Karpas-422 (cell line): ENCODE measurements at regions not wholly inside any gene's neighbourhood (a gene's known extent, or its start where the extent isn't known, plus 50 kb on each side); places are given as distances from the start of the nearest gene placed in this dataset.

ENCODE experiments used
- DNase-seq: peaks from one replicate; pipeline ENCODE4 v3.0.0-alpha.2; 2015
- H2AFZ ChIP-seq: fragments of 200-600 bp; sonication (generic); 2 replicates; pipeline ENCODE4 v1.6.1; 2014; ENCODE audit warnings: antibody characterized with exemption, low read length, mixed read lengths
- H3K27ac ChIP-seq: fragments of 200-600 bp; sonication (generic); 2 replicates; pipeline ENCODE4 v1.5.1; 2014; ENCODE audit warnings: mild to moderate bottlenecking, low read length, moderate library complexity
- H3K27me3 ChIP-seq: fragments of 200-600 bp; sonication (generic); 2 replicates; pipeline ENCODE4 v1.6.1; 2014; ENCODE audit warnings: low read length, mixed read lengths
- H3K36me3 ChIP-seq: fragments of 200-600 bp; sonication (generic); 2 replicates; pipeline ENCODE4 v1.6.1; 2014; ENCODE audit warnings: low read length, mixed read lengths; ENCODE audit not compliant: insufficient read depth
- H3K4me1 ChIP-seq: fragments of 200-600 bp; sonication (generic); 2 replicates; pipeline ENCODE4 v1.6.1; 2014; ENCODE audit warnings: mild to moderate bottlenecking, low read length, mixed read lengths
- H3K4me2 ChIP-seq: fragments of 200-600 bp; sonication (generic); 2 replicates; pipeline ENCODE4 v1.6.1; 2014; ENCODE audit warnings: low read length, low read depth, mild to moderate bottlenecking; ENCODE audit not compliant: poor library complexity, severe bottlenecking
- H3K4me3 ChIP-seq: fragments of 200-600 bp; sonication (generic); 2 replicates; pipeline ENCODE4 v1.5.1; 2014; ENCODE audit warnings: mild to moderate bottlenecking, antibody characterized with exemption, low read length, mixed read lengths
- H3K79me2 ChIP-seq: fragments of 200-600 bp; sonication (generic); 2 replicates; pipeline ENCODE4 v1.6.1; 2014; ENCODE audit warnings: mild to moderate bottlenecking, low read length, mixed read lengths
- H3K9ac ChIP-seq: fragments of 200-600 bp; sonication (generic); 2 replicates; pipeline ENCODE4 v1.6.0; 2014; ENCODE audit warnings: low read length
- H3K9me2 ChIP-seq: fragments of 200-600 bp; sonication (generic), shearing (Covaris generic); replicated peaks from 2 replicates; pipeline ENCODE4 v1.6.0; 2014; ENCODE audit warnings: mild to moderate bottlenecking, low read length, moderate library complexity; ENCODE audit not compliant: insufficient read depth
- H3K9me3 ChIP-seq: fragments of 300-700, 200-600 bp; sonication (generic); 2 replicates; pipeline ENCODE4 v1.6.1; 2014; ENCODE audit warnings: low read length, mixed read lengths
- H4K20me1 ChIP-seq: fragments of 200-600 bp; sonication (generic); 2 replicates; pipeline ENCODE4 v1.6.1; 2014; ENCODE audit warnings: mild to moderate bottlenecking, antibody characterized with exemption, low read length, low read depth; ENCODE audit not compliant: insufficient read depth

DNA sequence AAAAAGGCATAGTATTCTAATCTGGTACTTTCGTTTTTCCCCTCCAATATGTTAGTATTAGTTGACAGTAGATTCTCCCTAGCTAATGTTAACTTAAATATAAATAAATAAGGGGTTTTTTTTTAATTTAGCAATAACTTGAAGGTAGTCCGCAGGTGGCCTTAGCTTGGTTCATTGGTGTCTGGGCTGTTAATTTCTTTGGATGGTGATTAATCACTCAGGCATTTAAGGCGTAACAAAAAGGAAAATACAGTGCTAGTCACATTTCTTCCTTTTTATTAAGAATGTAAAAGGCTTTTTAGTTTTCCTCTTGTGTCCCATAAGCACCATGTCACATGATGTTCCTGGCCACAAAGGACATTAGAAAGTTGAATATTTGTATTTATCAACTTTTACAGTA, 161.0 kb upstream of the POT1 start:
- no peak for DNase-seq
- no peak overlapping the region for H3K4me2 ChIP-seq
- H3K9ac ChIP-seq, result no peak overlapping the region
- H3K9me2 ChIP-seq, result no peaks in the 10 kb centered on the region
- H3K4me3 ChIP-seq, result no peak overlapping the region
- H2AFZ ChIP-seq, result no peak overlapping the region
- H4K20me1 ChIP-seq, result no peaks in the 10 kb centered on the region
- H3K27ac ChIP-seq, result no peak overlapping the region
- no peaks in the 10 kb centered on the region for H3K27me3 ChIP-seq
- H3K79me2 ChIP-seq, result no peaks in the 10 kb centered on the region
- H3K36me3 ChIP-seq, result no peaks in the 10 kb centered on the region
- no peaks in the 10 kb centered on the region for H3K4me1 ChIP-seq
- H3K9me3 ChIP-seq, result no peaks in the 10 kb centered on the region; the same call in 1 of the 2 replicates

DNA sequence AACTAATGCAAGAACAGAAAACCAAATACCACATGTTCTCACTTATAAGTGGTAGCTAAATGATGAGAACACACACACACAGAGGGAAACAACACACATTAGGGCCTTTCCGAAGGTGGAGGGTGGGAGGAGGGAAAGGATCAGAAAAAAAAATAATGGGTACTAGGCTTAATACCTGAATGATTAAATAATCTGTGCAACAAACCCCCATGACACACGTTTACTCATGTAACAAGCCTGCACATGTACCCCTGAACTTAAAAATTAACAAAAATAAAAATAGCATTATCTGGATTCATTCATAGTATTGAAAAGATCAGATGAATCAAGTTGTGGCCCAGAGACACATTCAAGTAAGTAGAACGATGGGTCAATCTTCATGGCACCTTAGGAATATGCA, 159.5 kb upstream of the POT1 start:
- no peak for DNase-seq
- Histone ChIP-seq H3K9me3 (no peaks in the 10 kb centered on the region; the same call in 1 of the 2 replicates), H3K27ac (no peak overlapping the region), H3K4me3 (no peak overlapping the region), H3K9me2 (no peaks in the 10 kb centered on the region), H3K4me1 (no peaks in the 10 kb centered on the region), H3K27me3 (no peaks in the 10 kb centered on the region), H3K4me2 (no peak overlapping the region), H2AFZ (no peak overlapping the region), H3K9ac (no peak overlapping the region), H4K20me1 (no peaks in the 10 kb centered on the region), H3K79me2 (no peaks in the 10 kb centered on the region), H3K36me3 (no peaks in the 10 kb centered on the region)

DNA sequence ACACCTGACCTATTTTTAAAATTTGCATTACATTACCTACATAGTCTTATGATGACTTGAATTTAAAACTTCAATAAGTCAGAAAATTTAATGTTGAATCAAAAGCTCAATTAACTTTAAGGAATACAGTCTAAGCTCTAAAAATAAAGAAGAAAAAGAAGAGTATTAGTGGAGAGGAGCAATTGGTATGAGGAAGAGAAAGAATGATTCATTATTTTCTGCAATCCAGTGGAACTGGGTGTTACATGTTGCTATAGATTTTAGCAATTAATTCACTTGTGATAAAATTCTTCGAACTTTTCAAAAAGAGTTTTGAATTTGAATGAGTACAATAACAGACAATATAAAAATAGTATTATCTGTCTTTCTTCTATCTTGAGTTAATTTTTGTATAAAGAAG, 158.9 kb upstream of the POT1 start:
- H3K9me3 ChIP-seq, result no peaks in the 10 kb centered on the region; the same call in 1 of the 2 replicates
- no peaks in the 10 kb centered on the region for H3K79me2 ChIP-seq
- no peak overlapping the region for H2AFZ ChIP-seq
- no peaks in the 10 kb centered on the region for H3K9me2 ChIP-seq
- H3K27ac ChIP-seq, result no peak overlapping the region
- H3K36me3 ChIP-seq, result no peaks in the 10 kb centered on the region
- no peaks in the 10 kb centered on the region for H4K20me1 ChIP-seq
- no peak overlapping the region for H3K9ac ChIP-seq
- H3K27me3 ChIP-seq, result no peaks in the 10 kb centered on the region
- no peak for DNase-seq
- H3K4me2 ChIP-seq, result no peak overlapping the region
- no peak overlapping the region for H3K4me3 ChIP-seq
- H3K4me1 ChIP-seq, result no peaks in the 10 kb centered on the region

DNA sequence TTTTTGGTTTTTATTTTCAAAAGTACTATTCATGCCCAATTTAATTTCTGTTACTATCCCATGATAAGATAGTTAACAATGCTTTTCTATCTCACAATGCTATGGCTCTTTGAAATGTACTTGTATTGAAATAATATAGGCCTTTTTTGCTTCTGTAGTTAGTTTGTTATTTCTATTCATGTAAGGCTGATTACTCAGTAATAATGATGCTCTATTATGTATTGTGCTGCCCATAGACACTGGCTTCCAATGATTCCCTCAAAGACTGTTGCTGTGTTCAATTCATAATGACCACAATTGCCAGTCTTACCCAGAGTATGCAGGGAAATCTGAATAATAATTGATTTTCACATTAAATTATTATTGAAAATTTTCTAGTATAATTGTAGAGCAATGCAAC, 155.5 kb upstream of the POT1 start:
- Histone ChIP-seq H3K4me1 (no peaks in the 10 kb centered on the region), H3K36me3 (no peaks in the 10 kb centered on the region), H3K4me3 (no peak overlapping the region), H4K20me1 (no peaks in the 10 kb centered on the region), H2AFZ (no peak overlapping the region), H3K4me2 (no peak overlapping the region), H3K9ac (no peak overlapping the region), H3K79me2 (no peaks in the 10 kb centered on the region), H3K27ac (no peak overlapping the region), H3K27me3 (no peaks in the 10 kb centered on the region), H3K9me2 (no peaks in the 10 kb centered on the region), H3K9me3 (no peaks in the 10 kb centered on the region; the same call in 1 of the 2 replicates)
- DNase-seq, result no peak

DNA sequence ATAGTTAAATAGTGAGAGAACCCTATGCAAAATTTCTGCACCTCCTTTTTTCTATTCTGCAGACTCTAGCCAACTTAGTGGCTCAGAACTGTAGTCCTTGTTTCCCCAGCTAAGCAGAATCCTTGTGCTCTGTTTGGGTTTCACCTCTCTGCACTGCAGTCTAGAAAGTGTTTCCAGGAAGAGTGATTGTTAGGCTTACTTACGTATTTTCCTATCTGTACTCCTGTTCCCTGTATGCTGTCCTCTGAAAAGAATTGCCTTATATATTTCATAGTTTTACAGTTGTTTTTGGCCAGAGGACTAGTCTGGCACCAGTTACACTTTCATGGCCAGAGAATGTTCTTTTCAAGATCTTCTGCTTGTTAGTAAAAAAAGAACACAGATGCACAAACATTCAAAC, 154.6 kb upstream of the POT1 start:
- no peaks in the 10 kb centered on the region for H4K20me1 ChIP-seq
- no peaks in the 10 kb centered on the region for H3K27me3 ChIP-seq
- H3K9me2 ChIP-seq, result no peaks in the 10 kb centered on the region
- no peaks in the 10 kb centered on the region for H3K4me1 ChIP-seq
- no peaks in the 10 kb centered on the region for H3K79me2 ChIP-seq
- H3K4me2 ChIP-seq, result no peak overlapping the region
- no peak overlapping the region for H3K9ac ChIP-seq
- no peak overlapping the region for H3K4me3 ChIP-seq
- no peak for DNase-seq
- no peak overlapping the region for H2AFZ ChIP-seq
- H3K9me3 ChIP-seq, result no peaks in the 10 kb centered on the region; the same call in 1 of the 2 replicates
- no peak overlapping the region for H3K27ac ChIP-seq
- H3K36me3 ChIP-seq, result no peaks in the 10 kb centered on the region

DNA sequence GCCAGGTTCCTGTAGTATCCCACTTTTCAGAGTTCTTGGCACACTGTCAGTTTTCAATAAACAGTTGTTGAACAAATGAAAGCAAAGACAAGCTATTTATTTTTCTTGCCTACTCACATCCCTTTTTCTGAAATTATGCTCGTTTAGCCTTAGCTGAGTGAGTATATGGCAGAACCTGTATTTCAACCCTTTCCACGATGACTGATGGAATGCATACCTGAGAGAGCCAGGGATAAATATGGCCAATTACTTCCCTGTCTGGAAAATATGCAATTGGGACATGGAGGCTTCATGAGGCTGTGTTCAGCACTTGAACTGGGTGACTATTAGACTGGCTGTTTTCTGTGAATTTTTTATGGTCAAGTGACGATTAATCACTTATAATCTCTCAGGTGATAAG, 144.5 kb upstream of the POT1 start:
- Histone ChIP-seq H3K36me3 (no peaks in the 10 kb centered on the region), H3K27me3 (no peaks in the 10 kb centered on the region), H2AFZ (no peak overlapping the region), H3K4me1 (no peaks in the 10 kb centered on the region), H3K9me3 (peaks cover 3% of the 10 kb centered on the region; the same call in 1 of the 2 replicates), H4K20me1 (no peaks in the 10 kb centered on the region), H3K79me2 (no peaks in the 10 kb centered on the region), H3K4me3 (no peak overlapping the region), H3K27ac (no peak overlapping the region), H3K9me2 (no peaks in the 10 kb centered on the region), H3K4me2 (no peak overlapping the region), H3K9ac (no peak overlapping the region)
- no peak for DNase-seq

DNA sequence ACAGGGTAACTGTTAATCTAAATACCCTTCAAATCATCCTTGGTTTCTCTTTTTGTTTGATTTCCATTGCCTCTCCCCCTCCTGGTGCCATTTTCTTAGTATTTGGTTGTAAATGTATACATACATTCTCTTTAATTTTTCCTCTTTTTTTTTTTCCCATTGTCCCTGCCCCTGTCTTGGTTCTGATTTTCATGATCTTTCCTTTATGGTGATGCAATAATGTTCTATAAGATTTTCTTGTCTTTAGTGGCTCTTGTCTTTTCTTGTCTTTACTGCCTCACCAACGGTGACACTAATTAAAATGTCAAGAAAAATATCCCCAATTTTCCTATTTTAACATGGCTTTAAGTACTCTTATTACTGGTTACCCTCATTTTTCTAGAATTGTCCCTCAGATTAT, 135.9 kb upstream of the POT1 start:
- Histone ChIP-seq H3K27ac (no peak overlapping the region), H3K27me3 (no peaks in the 10 kb centered on the region), H4K20me1 (no peaks in the 10 kb centered on the region), H3K9me2 (no peaks in the 10 kb centered on the region), H3K4me1 (no peaks in the 10 kb centered on the region), H3K79me2 (no peaks in the 10 kb centered on the region), H3K9me3 (no peaks in the 10 kb centered on the region), H3K4me3 (no peak overlapping the region), H3K4me2 (no peak overlapping the region), H3K9ac (no peak overlapping the region), H3K36me3 (no peaks in the 10 kb centered on the region), H2AFZ (no peak overlapping the region)
- DNase-seq, result no peak

DNA sequence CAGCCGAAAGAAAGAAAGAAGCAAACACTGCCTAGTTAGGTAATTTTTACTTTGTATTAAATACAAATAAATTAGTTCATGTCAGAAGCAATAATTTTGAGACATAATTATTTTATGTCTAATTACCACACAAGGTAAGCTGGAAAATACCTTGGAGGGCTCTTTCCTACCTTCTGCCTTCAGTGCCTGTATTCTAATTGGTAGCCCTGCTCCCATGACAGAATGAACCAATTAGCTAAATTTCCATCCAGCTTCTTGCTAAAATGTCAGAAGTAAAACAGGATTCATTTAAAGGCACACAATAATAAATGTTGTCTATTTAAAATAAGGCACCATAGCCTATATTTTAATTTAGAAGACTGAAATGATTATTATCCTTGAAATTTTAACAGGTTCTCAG, 135.4 kb upstream of the POT1 start:
- Histone ChIP-seq H3K9me2 (no peaks in the 10 kb centered on the region), H3K4me3 (no peak overlapping the region), H3K4me1 (no peaks in the 10 kb centered on the region), H2AFZ (no peak overlapping the region), H3K79me2 (no peaks in the 10 kb centered on the region), H3K9me3 (no peaks in the 10 kb centered on the region), H3K27me3 (no peaks in the 10 kb centered on the region), H3K4me2 (no peak overlapping the region), H3K36me3 (no peaks in the 10 kb centered on the region), H3K9ac (no peak overlapping the region), H4K20me1 (no peaks in the 10 kb centered on the region), H3K27ac (no peak overlapping the region)
- no peak for DNase-seq

DNA sequence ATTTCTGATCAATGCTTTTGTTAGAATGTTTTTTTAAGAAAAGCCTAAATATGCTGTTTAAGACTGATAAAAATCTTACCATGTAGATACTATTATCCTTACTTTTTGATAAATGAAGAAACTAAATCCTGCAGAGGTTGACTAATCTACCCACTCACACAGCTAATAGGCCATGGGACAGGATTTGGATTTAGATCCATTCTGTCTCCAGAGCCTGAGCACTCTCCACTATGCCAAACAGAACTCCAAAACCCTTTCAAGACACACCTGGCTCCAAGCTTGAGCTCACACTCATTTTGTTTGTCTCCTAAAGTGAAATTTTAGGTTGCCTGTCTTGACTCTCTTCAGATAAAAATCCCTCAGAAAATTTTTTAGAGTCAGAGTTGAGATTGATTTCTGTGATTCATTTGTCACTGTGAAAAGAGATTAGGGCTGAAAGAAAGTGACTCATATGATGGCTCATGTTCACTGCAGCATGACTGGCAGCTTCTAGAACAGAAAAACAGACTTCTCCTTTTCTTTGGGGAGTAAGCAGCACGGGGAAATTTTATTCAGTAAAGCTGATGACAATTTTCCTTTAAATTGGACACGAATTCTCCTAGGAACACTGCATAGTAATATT, 132.3 kb upstream of the POT1 start:
- Histone ChIP-seq H3K4me3 (no peak overlapping the region), H3K36me3 (no peaks in the 10 kb centered on the region), H3K27me3 (no peaks in the 10 kb centered on the region), H3K9ac (no peak overlapping the region), H3K27ac (no peak overlapping the region), H3K4me2 (no peak overlapping the region), H3K4me1 (no peaks in the 10 kb centered on the region), H2AFZ (no peak overlapping the region), H3K9me2 (no peaks in the 10 kb centered on the region), H3K79me2 (no peaks in the 10 kb centered on the region), H4K20me1 (no peaks in the 10 kb centered on the region), H3K9me3 (no peaks in the 10 kb centered on the region)
- peak; percentile 44 for DNase-seq
